IMR-90 (cell line): ENCODE measurements at regions not wholly inside any gene's neighbourhood (a gene's known extent, or its start where the extent isn't known, plus 50 kb on each side); places are given as distances from the start of the nearest gene placed in this dataset.
A peak's percentile ranks its signal among the peaks of the same experiment; 100 is the strongest.

Experiments
- ATAC-seq: fragments of 200-7000 bp; cut with Tn5 transposase; 2 replicates; pipeline ENCODE4 v1.9.1; 2020; ENCODE audit warnings: low read depth, mild to moderate bottlenecking, moderate library complexity
- BruUV-seq: library from RNA; stranded (reverse); fragments of 400-500 nt; replicated peaks from 2 replicates; lab custom pipeline; 2021; lab: Mats Ljungman, UMichigan
- CTCF ChIA-PET: fragments of 300-600 bp; formaldehyde crosslinking; extraction: SDS; loops from one replicate; lab custom pipeline; 2021; ENCODE audit warnings: antibody characterized with exemption; lab: Yijun Ruan, JAX
- POLR2A ChIA-PET: fragments of 300-600 bp; sonication (Branson Sonifier 250); formaldehyde crosslinking; loops from one replicate; lab custom pipeline; 2022; ENCODE audit warnings: antibody characterized with exemption; ENCODE audit not compliant: unreplicated experiment; lab: Charles Lee
- DNase-seq: peaks from one replicate; pipeline ENCODE4 v3.0.0; 2013
- H2AFZ ChIP-seq: replicated peaks from 2 replicates; pipeline ENCODE3; 2013; ENCODE audit warnings: low read length, mild to moderate bottlenecking; ENCODE audit not compliant: poor library complexity
- H2AK5ac ChIP-seq: 2 replicates; pipeline ENCODE4 v1.6.1; 2013; ENCODE audit warnings: low read depth, low read length, inconsistent platforms
- H2AK9ac ChIP-seq: replicated peaks from 2 replicates; pipeline ENCODE3; 2013; ENCODE audit warnings: mild to moderate bottlenecking, low read depth, low read length, moderate library complexity; ENCODE audit not compliant: poor library complexity
- H2BK120ac ChIP-seq: 2 replicates; pipeline ENCODE4 v1.6.1; 2013; ENCODE audit warnings: low read depth, low read length, inconsistent platforms
- H2BK15ac ChIP-seq: 3 replicates; pipeline ENCODE4 v1.6.1; 2013; ENCODE audit warnings: low read depth, low read length, inconsistent platforms
- H2BK20ac ChIP-seq: 2 replicates; pipeline ENCODE4 v1.6.1; 2013; ENCODE audit warnings: low read depth, mild to moderate bottlenecking, inconsistent platforms, low read length, moderate library complexity
- H2BK5ac ChIP-seq: 2 replicates; pipeline ENCODE4 v1.6.1; 2013; ENCODE audit warnings: mild to moderate bottlenecking, low read depth, low read length, inconsistent platforms; ENCODE audit not compliant: poor library complexity, severe bottlenecking
- H3K14ac ChIP-seq: replicated peaks from 2 replicates; pipeline ENCODE4 v1.6.1; 2013; ENCODE audit warnings: low read depth, low read length, inconsistent platforms
- H3K18ac ChIP-seq: 2 replicates; pipeline ENCODE4 v1.6.1; 2013; ENCODE audit warnings: low read depth, low read length, control low read depth
- H3K23ac ChIP-seq: 2 replicates; pipeline ENCODE4 v1.6.1; 2013; ENCODE audit warnings: low read depth, low read length, inconsistent platforms
- H3K27ac ChIP-seq: 2 replicates; pipeline ENCODE4 v1.5.1; 2013; ENCODE audit warnings: mild to moderate bottlenecking, control low read depth, low read length; ENCODE audit not compliant: insufficient read depth
- H3K27me3 ChIP-seq: 2 replicates; pipeline ENCODE4 v1.6.1; 2013; ENCODE audit warnings: low read length; ENCODE audit not compliant: control insufficient read depth, insufficient read depth
- H3K36me3 ChIP-seq: 2 replicates; pipeline ENCODE4 v1.6.1; 2013; ENCODE audit warnings: low read length, mixed read lengths; ENCODE audit not compliant: control insufficient read depth, insufficient read depth
- H3K4ac ChIP-seq: 2 replicates; pipeline ENCODE4 v1.6.1; 2013; ENCODE audit warnings: low read depth, low read length, inconsistent platforms
- H3K4me1 ChIP-seq: 2 replicates; pipeline ENCODE4 v1.6.1; 2013; ENCODE audit warnings: low read length, mixed read lengths; ENCODE audit not compliant: control insufficient read depth, insufficient read depth
- H3K4me2 ChIP-seq: 2 replicates; pipeline ENCODE4 v1.6.1; 2013; ENCODE audit warnings: low read depth, mild to moderate bottlenecking, control low read depth, low read length, moderate library complexity
- H3K4me3 ChIP-seq: 2 replicates; pipeline ENCODE4 v1.5.1; 2013; ENCODE audit warnings: low read depth, mild to moderate bottlenecking, control low read depth, low read length, moderate library complexity; ENCODE audit not compliant: insufficient read depth
- H3K56ac ChIP-seq: 2 replicates; pipeline ENCODE4 v1.6.1; 2013; ENCODE audit warnings: low read length, inconsistent platforms; ENCODE audit not compliant: insufficient read depth; ENCODE audit errors: extremely low read depth
- H3K79me1 ChIP-seq, 2 experiments: 2 replicates each; pipeline ENCODE4 v1.6.1; 2013; ENCODE audit warnings: low read length in 2 of 2, inconsistent platforms in 1 of 2, low read depth in 1 of 2
- H3K9ac ChIP-seq: 2 replicates; pipeline ENCODE4 v1.6.1; 2013; ENCODE audit warnings: low read depth, low read length, control low read depth
- H3K9me1 ChIP-seq: 2 replicates; pipeline ENCODE4 v1.6.1; 2013; ENCODE audit warnings: low read length, inconsistent platforms; ENCODE audit not compliant: insufficient read depth
- H3K9me3 ChIP-seq: 2 replicates; pipeline ENCODE4 v1.6.1; 2013; ENCODE audit warnings: low read length; ENCODE audit not compliant: control insufficient read depth, insufficient read depth
- H4K20me1 ChIP-seq: 2 replicates; pipeline ENCODE4 v1.6.1; 2013; ENCODE audit warnings: low read length, inconsistent platforms; ENCODE audit not compliant: insufficient read depth
- H4K5ac ChIP-seq: 2 replicates; pipeline ENCODE4 v1.6.1; 2013; ENCODE audit warnings: mild to moderate bottlenecking, low read depth, low read length, control low read depth
- H4K8ac ChIP-seq, 2 experiments: 2 replicates each; pipeline ENCODE4 v1.6.1; 2013; ENCODE audit warnings: low read depth in 2 of 2, low read length in 2 of 2, control low read depth in 1 of 2, inconsistent platforms in 1 of 2
- H4K91ac ChIP-seq: 2 replicates; pipeline ENCODE4 v1.6.1; 2013; ENCODE audit warnings: low read depth, low read length, inconsistent platforms; ENCODE audit not compliant: insufficient read depth
- BHLHE40 ChIP-seq: fragments of 150-350 bp; IDR thresholded peaks from 2 replicates; pipeline ENCODE4 v1.6.1; 2016; ENCODE audit warnings: mild to moderate bottlenecking, low read depth, low read length
- CEBPB ChIP-seq: IDR thresholded peaks from 2 replicates; pipeline ENCODE4 v1.6.1; 2012; ENCODE audit warnings: low read depth, low read length, improper control_type of control experiment
- CHD1 ChIP-seq: IDR thresholded peaks from 2 replicates; pipeline ENCODE4 v1.6.1; 2012; ENCODE audit warnings: low read depth, low read length, improper control_type of control experiment
- CTCF ChIP-seq: conservative IDR thresholded peaks from 2 replicates; pipeline ENCODE4 v1.5.1; 2012; ENCODE audit warnings: mild to moderate bottlenecking, low read depth, low read length, improper control_type of control experiment
- MXI1 ChIP-seq: IDR thresholded peaks from 2 replicates; pipeline ENCODE4 v1.6.1; 2012; ENCODE audit warnings: low read depth, mild to moderate bottlenecking, low read length, moderate library complexity, borderline replicate concordance
- POLR2A ChIP-seq: IDR thresholded peaks from 2 replicates; pipeline ENCODE4 v1.6.1; 2012; ENCODE audit warnings: mild to moderate bottlenecking, low read depth, low read length
- RAD21 ChIP-seq: IDR thresholded peaks from 2 replicates; pipeline ENCODE4 v1.6.1; 2012; ENCODE audit warnings: low read length, improper control_type of control experiment
- RCOR1 ChIP-seq: IDR thresholded peaks from 2 replicates; pipeline ENCODE4 v1.6.1; 2012; ENCODE audit warnings: mild to moderate bottlenecking, low read length, improper control_type of control experiment; ENCODE audit not compliant: insufficient replicate concordance
- USF2 ChIP-seq: fragments of 150-350 bp; IDR thresholded peaks from 2 replicates; pipeline ENCODE4 v1.6.1; 2017; ENCODE audit warnings: mild to moderate bottlenecking, antibody characterized with exemption, low read length, low read depth
- WGBS, 2 experiments: methylation state at CpG; one replicate each; pipeline versions ENCODE4 v1.1.5 to v1.1.7; 2013; ENCODE audit warnings: missing lambda C conversion rate in 2 of 2; ENCODE audit not compliant: insufficient read length in 1 of 2; ENCODE audit errors: extremely low coverage in 2 of 2; 5-methylcytosine and 5-hydroxymethylcytosine counted together
- dilution Hi-C: fragments of 300-500 bp; cut with HindIII; formaldehyde crosslinking; loops from one replicate; pipeline ENCODE4 v1.14.3; 2018; ENCODE audit warnings: low sequenced_read_pairs; ENCODE audit not compliant: unreplicated experiment
- in situ Hi-C: fragments of 300-500 bp; cut with MboI; formaldehyde crosslinking; loops from 3 replicates; pipeline ENCODE4 v1.14.3; 2019; ENCODE audit warnings: low sequenced_read_pairs, inconsistent platforms, mixed read lengths
- intact Hi-C: fragments of 100-400 bp; cut with micrococcal nuclease; formaldehyde crosslinking; loops from 2 replicates; pipeline ENCODE4 v1.10.0; 2022

- no peak overlapping the region for H2BK20ac ChIP-seq
- no peak overlapping the region for H2AK5ac ChIP-seq
- H3K18ac ChIP-seq: no peak overlapping the region
- H2AK9ac ChIP-seq: no peak overlapping the region
- no peak overlapping the region for H4K8ac ChIP-seq
- dilution Hi-C loops: no loop called here
- in situ Hi-C loops: no loop called here
- H3K27me3 ChIP-seq: no peaks in the 10 kb centered on the region
- BruUV-seq: no TSS peak
- no peak overlapping the region for H3K14ac ChIP-seq
- peak; percentile 35; the same call in 1 of the 2 replicates for ATAC-seq
- no peak overlapping the region for H2BK120ac ChIP-seq
- H3K9me3 ChIP-seq: no peaks in the 10 kb centered on the region
- no peaks in the 10 kb centered on the region for H3K9me1 ChIP-seq
- no peak overlapping the region for H2BK15ac ChIP-seq
- TF ChIP-seq RCOR1: no peak
- TF ChIP-seq RAD21: no peak
- TF ChIP-seq CTCF: no peak
- no peak for TF ChIP-seq MXI1
- TF ChIP-seq POLR2A: no peak
- no peak for TF ChIP-seq CEBPB
- no peak for TF ChIP-seq CHD1
- no peak for TF ChIP-seq USF2
- no peak for TF ChIP-seq BHLHE40
- no peaks in the 10 kb centered on the region for H3K4me1 ChIP-seq
- H3K4me2 ChIP-seq: no peak overlapping the region
- H4K5ac ChIP-seq: no peak overlapping the region
- no peak overlapping the region for H3K27ac ChIP-seq
- H3K4me3 ChIP-seq: no peak overlapping the region
- H4K20me1 ChIP-seq: no peaks in the 10 kb centered on the region
- no peak for DNase-seq
- intact Hi-C loops: loop anchor here (1.0 to 2.0 kb wide), 2 partner anchors 1588 to 1664 kb away; no protein-coding TSS in a partner anchor
- H3K9ac ChIP-seq: no peak overlapping the region
- H3K56ac ChIP-seq: no peak overlapping the region
- CTCF ChIA-PET: no interaction called here
- WGBS, 2 experiments: 60% methylated on average over 3 of the region's 20 CpGs; no CpG with 5 or more reads in 1 of the 2 experiments
- no peaks in the 10 kb centered on the region for H3K79me1 ChIP-seq
- H3K36me3 ChIP-seq: no peaks in the 10 kb centered on the region
- no peak overlapping the region for H4K91ac ChIP-seq
- POLR2A ChIA-PET: no interaction called here
- H3K4ac ChIP-seq: no peak overlapping the region
- H2BK5ac ChIP-seq: no peak overlapping the region
- H3K23ac ChIP-seq: no peak overlapping the region
- peak overlapping the region; percentile 75 for H2AFZ ChIP-seq
Observed at GRCh38 chr2:7096726-7097352, 179.6 kb downstream of the RNF144A start.
